HG02678 (cell line): ENCODE measurements at regions not wholly inside any gene's neighbourhood (a gene's known extent, or its start where the extent isn't known, plus 50 kb on each side); places are given as distances from the start of the nearest gene placed in this dataset.

ENCODE experiments used
- ATAC-seq: cut with Tn5 transposase; IDR thresholded peaks from one replicate; pipeline ENCODE4 v1.9.1; 2021; ENCODE audit warnings: mild to moderate bottlenecking, moderate library complexity; ENCODE audit not compliant: unreplicated experiment

DNA sequence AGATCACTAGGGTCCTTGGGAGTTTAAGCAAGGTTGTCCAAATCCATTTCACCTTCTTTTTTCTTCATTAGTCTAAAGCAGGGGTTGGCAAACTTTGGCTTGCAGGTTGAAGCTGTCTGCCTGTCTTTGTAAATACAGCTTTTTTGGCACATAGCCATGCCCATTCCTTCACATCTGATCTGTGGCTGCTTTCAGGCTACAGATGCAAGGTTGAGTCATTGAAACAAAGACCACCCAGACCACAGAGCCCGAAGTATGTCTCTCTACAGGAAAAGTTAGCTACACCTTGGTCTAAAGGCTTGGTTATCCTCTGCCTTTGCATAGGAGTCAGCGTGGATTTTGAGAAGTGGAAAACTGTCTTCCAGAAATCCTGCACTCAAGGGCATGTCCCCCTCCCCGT is 238.1 kb upstream of the STS start:
- no peak for ATAC-seq

GRCh38 chrX:6906608-6907007 is 240.9 kb upstream of the STS start:
- no peak for ATAC-seq

- no peak for ATAC-seq
Measured at GRCh38 chrX:6904156-6904555, 243.4 kb upstream of the STS start.

DNA sequence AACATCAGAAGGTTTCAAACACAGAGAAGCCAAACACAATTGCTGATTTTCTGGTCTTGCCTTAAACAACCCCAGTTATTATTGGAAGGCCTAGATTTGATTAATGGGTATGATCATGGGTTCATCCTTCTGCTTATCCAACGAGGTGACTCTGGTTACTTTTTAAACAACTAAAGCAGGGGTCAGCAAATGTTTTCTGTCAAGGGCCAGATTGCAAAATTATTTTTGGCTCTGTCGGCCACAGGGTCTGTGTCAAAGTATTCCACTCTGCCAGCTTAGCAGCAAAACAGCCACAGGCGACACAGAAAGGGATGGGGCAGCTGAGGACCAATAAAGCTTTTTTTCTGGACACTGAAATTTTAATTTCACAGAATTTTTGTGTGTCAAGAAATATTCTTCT is 249.1 kb upstream of the STS start:
- no peak for ATAC-seq

DNA sequence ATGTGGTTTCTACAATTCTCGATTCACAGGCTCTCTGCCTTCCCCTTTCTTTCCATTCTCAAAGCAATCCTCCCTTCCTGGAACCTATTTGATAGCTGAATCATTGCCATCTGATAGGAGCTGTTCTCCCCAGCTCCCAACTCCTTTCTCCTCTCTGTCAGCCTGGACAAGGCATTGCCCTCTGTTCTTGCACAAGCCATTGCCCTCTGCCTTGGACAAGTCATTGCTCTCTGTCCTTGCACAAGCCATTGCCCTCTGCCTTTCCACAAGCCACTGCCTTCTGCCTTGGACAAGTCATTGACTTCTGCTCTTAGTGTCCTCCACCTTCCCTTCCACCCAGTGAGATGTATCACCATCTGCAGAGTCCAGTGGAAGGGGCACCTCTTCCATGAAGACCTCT is 256.1 kb upstream of the STS start:
- ATAC-seq: no peak

DNA sequence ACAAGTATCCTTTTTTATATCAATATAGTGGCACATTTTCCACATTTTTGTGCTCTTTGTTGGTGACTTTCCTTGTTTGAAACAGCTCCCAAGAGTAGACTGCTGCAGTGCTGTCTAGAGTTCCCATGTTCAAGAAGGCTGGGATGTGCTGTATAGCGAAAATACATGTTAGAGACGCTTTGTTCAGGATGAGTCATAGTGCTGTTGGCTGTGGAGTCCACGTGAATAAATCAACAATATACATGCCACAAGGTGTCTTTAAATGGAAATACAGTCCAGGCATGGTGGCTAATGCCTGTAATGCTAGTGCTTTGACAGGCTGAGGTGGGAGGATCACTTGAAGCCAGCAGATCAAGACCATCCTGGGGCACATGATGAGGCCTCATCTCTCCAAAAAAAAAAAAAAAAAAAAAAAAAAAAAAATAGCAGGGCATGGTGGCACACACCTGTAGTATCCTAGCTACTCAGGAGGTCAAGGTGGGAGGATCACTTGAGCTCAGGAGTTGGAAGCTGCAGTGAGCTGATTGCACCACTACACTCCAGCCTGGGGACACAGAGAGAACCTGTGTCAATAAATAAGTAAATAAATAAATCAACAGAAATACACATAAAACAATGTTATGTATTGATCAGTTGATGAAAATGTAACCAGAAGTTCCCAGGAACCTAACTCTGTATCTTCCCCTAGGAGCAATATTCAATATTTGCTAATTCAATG is 256.8 kb upstream of the STS start:
- no peak for ATAC-seq

DNA sequence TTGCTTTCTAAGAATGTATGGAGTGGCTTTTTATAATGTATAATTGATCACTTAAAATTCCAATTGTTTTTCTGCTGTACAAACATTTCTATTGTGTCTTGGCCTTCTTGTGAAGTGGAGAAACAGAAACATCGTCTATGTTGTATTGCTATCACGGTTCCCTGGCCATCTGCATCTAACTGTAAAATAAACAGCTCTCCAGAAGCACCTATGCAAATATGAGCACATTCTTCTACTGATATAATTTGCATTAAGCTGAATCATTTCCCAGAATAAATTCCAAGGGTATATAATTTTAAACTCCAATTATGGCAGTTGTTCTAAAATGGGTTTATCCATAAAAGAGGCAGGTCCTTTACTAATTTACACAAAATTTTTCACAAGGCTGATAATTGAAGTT is 261.6 kb upstream of the STS start:
- ATAC-seq: no peak

DNA sequence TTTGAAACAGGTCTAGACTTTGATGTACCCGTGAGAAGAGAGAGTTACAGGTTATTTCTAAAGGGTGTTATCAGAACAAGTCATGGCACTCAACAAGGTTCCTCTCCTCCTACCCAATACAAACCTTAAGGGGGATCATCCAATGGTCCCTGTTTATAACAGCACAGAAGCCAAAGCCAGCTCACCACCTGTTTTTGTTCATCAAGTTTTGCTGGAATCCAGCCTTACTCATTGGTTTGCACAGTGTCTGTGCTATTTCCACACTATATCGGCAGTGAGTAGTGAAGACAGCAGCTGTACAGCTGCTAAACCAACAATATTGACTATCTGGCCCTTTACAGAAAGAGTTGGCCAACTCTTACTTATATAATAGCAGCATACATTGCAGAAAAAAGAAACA is 262.1 kb upstream of the STS start:
- ATAC-seq: no peak

DNA sequence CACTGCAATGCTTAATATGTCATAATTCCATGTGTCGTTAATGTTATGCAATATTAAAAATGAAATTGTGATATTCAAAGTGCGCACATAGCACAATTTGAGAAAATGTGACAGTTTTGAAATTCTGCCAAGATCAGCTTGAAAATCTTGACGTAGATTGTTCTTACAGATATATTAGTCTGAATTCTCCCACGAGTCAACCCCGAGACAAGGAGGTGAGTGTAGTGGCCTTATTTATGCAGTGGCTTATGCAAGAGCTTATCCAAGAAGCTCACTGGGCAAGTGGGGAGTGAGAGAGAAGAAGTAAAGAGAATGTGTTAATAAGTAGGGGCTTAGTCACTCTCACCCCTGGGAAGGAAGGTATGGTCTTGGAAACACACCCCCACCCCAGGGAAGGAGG is 286.1 kb upstream of the STS start:
- ATAC-seq: no peak

DNA sequence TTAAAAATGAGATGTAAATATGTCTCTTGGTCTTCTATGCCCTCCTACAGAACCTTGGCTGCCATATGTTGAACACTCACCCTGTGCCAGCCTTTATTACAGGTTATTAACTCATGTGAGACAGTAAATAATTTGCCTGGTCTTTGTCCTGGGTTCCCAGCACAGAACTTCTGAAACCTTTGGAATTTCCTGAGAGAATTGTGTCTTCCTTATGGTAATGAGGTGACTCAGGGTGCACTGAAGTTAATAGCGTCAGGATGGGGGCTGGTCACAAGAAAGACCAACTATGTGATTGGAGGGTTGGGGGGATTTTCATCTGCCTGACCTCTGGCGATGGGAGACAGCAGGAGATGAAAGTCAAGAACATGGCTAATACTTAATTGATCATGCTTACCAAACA is 289.8 kb upstream of the STS start:
- ATAC-seq: no peak

DNA sequence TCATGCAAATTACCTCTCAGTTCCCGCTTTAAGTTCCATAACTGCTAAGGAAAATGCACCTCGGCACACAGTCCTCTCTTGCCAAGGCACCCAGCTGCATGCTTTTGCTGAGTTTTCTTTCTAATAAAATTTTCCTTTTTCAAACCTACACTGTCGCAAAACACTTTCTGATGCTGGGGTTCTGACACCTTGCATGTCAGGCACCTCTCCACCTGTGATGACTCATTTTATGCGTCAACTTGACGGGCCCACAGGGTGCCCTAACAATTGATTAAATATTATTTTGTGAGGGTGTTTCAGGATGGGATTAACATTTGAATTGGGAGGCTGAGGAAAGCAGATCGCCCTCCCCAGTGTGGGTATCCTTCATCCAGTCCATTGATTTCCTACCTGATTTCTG is 291.0 kb upstream of the STS start:
- ATAC-seq: no peak

DNA sequence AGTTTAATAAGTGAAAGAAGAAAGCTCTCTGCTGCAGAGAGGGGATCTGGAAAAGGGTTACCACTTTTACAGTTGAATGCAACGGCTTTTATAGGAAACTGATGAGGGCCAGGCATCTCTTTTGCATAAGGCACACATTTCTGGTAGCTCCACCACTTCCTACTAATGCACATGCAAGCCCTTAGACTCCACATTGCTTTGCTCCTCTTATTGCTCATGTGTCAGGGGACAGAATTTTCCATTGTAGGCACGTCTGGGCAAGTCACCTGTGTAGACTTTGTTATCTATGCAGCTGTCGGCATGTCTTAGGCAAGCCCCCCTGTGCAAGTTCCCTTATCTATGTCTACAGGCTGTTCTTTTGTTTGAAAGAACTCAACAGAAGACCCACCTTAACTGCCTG is 294.6 kb upstream of the STS start:
- ATAC-seq: no peak

DNA sequence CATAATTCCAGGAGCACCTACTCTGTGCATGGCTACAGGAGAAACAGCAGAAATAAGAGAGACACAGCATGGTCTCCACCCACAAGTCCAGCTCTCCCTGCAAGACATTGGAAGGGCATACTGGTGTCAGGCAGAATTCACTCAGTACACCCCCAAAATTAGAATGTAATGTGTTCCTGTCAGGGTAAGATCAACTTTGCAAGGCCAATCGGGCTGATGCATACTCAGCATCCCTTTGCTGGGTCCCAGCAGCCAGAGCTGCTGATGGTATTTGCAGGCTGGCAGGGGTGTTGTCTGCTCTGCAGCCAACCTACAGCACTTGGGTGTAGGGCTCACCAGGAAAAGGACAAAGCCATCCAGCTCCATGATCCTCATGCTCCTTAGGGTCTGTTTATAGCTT is 295.4 kb upstream of the STS start:
- no peak for ATAC-seq

GRCh38 chrX:6851140-6851539 is 296.4 kb upstream of the STS start:
- no peak for ATAC-seq

GRCh38 chrX:6849716-6850414 is 297.6 kb upstream of the STS start:
- ATAC-seq: no peak

DNA sequence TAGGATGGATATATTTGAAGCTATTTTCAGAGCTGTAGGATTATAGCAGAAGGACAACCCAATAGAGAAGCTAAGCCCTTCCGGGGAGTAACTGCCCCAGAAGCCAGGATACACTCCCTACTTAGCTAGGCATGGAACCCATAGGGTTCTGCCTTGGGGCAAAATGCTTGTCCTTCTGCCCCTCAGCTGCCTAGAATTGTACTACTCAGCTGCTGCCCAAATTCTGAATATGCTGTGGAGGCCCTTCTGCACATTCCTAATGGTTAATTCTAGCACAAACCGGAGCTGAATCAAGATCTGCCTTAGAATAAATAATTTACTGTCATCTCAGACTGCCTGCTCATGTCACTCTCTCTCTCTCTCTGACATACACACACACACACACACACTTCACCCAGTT is 297.7 kb upstream of the VCX3A start:
- ATAC-seq: no peak

DNA sequence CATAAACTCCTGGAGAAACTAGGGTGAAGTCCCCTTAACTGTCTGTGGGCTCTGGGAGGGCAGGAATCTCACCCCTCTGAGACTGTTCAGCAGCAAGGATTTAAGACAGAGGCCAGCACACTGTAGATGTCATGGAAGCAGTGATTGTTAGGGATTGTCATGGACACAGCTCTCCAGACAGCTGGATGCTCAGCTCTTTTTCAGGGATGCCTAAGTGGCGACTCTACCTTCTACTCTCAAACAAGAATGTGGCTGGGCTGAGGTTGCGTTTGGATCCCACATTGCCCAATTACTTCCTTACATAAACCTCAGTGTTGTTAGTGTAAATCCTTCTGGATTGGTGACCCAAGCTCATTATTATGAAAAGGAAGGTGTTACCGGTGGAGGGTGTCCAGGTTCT is 291.9 kb upstream of the VCX3A start:
- no peak for ATAC-seq

DNA sequence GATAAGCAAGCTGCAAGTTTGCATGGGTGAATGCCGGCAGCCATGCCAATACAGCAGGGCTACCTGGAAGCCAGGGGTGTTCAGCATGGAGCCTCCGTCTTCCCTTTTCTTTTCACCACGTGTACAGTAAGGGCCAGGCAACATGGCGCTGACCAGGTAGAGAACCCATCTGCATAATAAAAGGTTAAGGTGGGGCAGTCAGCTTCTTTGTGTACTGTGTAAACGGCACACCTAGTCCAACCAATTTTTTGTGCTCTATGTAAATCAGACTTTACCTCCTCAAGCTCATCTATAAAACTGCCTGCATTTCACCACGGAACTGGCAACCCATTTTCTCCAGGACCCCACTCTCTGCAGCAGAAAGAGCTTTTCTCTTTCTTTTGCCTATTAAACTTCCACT is 286.8 kb upstream of the VCX3A start:
- no peak for ATAC-seq

DNA sequence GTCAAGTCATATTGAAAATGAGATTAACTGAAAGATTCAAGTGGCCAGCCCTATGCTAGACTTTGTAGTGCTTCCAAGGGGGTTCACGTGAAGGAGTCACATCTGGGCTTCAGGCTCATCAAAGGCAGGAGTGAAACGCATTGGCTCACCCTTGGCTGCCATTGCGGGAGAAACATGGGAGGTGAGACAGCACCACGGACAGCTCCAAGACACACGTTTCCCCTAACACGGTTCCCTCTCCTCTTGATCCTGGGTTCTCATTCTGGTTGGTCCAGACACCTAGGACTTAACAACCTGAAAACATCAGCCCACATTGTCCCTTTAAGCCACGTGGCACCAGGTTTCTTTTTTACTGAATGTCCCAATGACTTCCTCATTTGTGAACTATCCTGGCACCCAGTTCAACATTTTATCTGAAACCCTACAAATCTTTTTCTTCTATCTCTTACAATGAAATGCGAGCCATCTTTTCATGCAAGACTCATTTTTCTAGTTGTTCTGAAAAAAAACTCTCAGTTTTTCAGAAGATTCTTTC is 279.0 kb upstream of the VCX3A start:
- no peak for ATAC-seq

DNA sequence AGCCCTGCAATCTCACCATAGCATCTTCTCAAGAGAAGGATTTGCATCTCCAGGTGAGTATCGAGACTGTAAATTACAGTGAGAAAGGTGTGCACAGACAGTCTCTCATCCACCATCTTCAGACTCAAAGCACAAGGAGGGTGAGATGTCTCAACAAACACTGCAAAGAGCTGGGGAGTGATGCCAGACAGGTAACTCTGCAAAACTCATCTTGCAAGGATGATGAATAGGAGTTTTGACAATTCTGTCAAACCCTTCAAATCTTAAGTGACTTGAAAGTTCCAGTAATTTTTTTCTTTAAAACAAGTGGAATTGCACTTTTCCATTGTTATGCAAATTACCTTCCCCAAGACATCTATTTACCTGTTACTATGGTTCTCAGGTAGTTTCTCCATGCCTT is 277.2 kb upstream of the VCX3A start:
- ATAC-seq: no peak

DNA sequence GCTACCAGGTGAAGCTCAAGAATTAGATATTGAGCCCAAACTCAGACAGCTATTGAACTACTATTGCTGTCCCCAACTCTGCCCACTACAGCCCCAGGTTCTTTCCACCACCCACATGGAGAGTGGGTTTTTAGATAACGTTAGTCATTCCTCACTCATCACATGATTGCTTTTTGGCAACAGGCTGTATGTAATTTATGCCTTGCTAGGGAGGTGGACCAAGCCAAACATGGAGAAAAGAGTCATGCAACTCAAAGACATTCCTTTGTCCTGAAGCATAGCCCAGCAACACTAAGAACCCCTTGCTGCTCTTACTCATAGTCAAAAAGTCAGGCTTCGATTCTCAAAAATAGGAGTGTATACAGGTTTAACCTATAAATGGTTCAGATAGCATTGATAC is 275.9 kb upstream of the VCX3A start:
- no peak for ATAC-seq

GRCh38 chrX:6803607-6804006 is 268.7 kb upstream of the VCX3A start:
- ATAC-seq: no peak

DNA sequence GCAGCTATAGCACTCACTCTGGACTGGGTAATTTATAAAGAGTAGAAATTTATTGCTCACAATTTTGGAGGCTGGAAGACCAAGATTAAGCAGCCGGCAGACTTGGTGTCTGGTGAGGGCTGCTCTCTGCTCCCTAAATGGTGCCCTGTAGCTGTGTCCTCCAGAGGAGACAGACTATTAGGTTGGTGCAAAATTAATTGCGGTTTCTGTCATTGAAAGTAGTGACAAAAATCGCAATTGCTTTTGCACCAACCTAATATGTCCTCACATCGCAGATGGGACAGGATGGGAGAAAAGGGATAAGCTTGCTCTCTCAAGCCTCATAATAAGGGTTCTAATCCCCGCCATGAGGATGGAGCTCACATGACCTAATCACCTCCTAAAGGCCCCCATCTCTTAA is 258.1 kb upstream of the VCX3A start:
- ATAC-seq: no peak
